GM12891 (cell line): ENCODE measurements at regions not wholly inside any gene's neighbourhood (a gene's known extent, or its start where the extent isn't known, plus 50 kb on each side); places are given as distances from the start of the nearest gene placed in this dataset.
"Not testable (repeated sequence)": the region's sequence is repeated elsewhere in the genome, so short reads cannot be mapped to it uniquely, and the experiment has no call there.

ENCODE experiments used
- DNase-seq: peaks from one replicate; pipeline ENCODE4 v3.0.0; 2011; ENCODE audit warnings: low spot score; ENCODE audit not compliant: insufficient read length
- FAIRE-seq: peaks from 2 replicates; lab custom pipeline; 2011; peaks lifted over from hg19 to GRCh38; lab: Jason Lieb, UNC
- PAX5 ChIP-seq: IDR thresholded peaks from 2 replicates; pipeline ENCODE4 v1.6.1; 2011; ENCODE audit warnings: low read length, moderate library complexity, mild to moderate bottlenecking; ENCODE audit not compliant: insufficient read depth, severe bottlenecking
- POLR2A ChIP-seq: IDR thresholded peaks from 2 replicates; pipeline ENCODE4 v1.6.1; 2011; ENCODE audit warnings: low read depth, low read length, control low read depth
- POLR2AphosphoS5 ChIP-seq: IDR thresholded peaks from 2 replicates; pipeline ENCODE4 v1.6.1; 2011; ENCODE audit warnings: low read depth, low read length, control low read depth
- POU2F2 ChIP-seq: IDR thresholded peaks from 2 replicates; pipeline ENCODE4 v1.6.1; 2011; ENCODE audit warnings: low read depth, mild to moderate bottlenecking, control low read depth, low read length, moderate library complexity
- SPI1 ChIP-seq: IDR thresholded peaks from 2 replicates; pipeline ENCODE4 v1.6.1; 2011; ENCODE audit warnings: low read depth, low read length, control low read depth
- TAF1 ChIP-seq: IDR thresholded peaks from 2 replicates; pipeline ENCODE4 v1.6.1; 2011; ENCODE audit warnings: low read depth, low read length, control low read depth

DNA sequence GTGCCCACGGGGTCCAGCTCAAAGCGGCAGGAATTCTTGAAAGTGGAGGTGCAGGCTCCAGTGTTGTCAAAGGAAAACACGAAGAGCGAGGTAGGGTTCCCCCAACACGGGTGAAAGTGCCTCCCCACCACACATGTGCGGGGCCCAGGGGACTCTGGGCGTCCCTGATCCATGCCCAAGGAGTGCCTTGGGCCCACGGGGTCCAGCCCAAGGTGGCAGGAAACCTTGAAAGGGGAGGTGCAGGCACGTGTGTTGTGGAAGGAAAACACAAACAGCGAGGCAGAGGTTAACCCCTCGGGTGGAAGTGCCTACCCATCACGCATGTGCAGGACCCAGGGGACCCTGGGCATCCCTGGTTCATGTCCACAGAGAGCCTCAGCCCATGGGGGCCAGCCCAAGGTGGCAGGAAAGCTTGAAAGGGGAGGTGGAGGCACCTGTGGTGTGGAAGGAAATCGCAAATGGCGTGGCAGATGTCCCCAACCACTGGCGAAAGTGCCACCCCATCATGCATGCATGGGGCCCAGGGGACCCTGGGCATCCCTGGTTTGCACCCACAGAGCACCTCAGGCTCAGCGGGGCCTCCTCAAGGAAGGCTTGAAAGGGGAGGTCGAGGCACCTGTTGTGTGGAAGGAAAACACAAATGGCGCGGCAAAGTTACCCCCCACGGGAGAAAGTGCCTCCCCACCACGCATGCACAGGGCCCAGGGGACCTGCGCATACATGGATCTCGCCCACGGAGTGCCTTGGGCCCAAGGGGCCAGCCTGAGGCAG is 584.6 kb downstream of the ALG10 start:
- DNase-seq, result no peak
- TF ChIP-seq TAF1, result no peak
- TF ChIP-seq POLR2A, result no peak
- no peak for TF ChIP-seq SPI1
- no peak for TF ChIP-seq PAX5
- no peak for TF ChIP-seq POU2F2
- TF ChIP-seq POLR2AphosphoS5, result no peak
- no peak for FAIRE-seq

DNA sequence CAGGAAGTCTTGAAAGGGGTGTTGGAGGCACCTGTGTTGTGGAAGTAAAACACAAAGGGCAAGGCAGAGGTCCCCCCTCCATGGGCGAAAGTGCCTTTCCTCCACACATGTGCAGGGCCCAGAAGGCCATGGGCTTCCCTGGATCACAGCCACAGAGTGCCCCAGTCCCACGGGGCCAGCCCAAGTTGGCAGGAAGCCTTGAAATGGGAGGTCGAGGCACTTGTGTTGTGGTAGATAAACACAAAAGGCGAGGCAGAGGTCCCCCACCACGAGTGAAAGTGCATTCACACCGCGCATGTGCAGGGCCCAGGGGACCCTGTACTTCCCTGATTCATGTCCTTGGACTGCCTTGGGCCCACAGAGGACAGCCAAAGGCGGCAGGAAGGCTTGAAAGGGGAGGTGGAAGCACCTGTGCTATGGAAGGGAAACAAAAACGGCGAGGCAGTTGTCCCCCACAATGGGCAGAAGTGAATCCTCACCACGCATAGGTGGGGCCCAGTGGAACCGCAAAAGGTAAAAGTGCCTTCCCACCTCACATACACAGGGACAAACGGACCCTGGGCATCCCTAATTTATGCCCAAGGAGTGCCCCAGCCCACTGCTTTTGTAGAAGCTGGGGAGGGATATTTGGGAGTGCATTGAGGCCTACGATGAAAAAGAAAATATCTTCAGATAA is 585.4 kb downstream of the ALG10 start:
- DNase-seq, result no peak
- no peak for TF ChIP-seq PAX5
- TF ChIP-seq TAF1, result no peak
- TF ChIP-seq POU2F2, result no peak
- TF ChIP-seq POLR2AphosphoS5, result no peak
- no peak for TF ChIP-seq POLR2A
- no peak for TF ChIP-seq SPI1
- no peak for FAIRE-seq

DNA sequence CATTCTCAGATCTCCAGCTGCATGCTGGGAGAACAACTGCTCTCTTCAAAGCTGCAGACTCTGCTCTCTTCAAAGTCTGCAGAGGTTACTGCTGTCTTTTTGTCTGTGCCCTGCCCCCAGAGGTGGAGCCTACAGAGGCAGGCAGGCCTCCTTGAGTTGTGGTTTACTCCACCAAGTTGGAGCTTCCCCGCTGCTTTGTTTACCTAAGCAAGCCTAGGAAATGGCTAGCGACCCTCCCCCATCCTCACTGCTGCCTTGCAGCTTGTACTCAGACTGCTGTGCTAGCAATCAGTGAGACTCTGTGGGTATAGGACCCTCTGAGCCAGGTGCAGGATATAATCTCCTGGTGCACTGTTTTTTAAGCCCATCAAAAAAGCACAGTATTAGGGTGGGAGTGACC is 591.7 kb downstream of the ALG10 start:
- FAIRE-seq, DNase-seq: not testable (repeated sequence)

DNA sequence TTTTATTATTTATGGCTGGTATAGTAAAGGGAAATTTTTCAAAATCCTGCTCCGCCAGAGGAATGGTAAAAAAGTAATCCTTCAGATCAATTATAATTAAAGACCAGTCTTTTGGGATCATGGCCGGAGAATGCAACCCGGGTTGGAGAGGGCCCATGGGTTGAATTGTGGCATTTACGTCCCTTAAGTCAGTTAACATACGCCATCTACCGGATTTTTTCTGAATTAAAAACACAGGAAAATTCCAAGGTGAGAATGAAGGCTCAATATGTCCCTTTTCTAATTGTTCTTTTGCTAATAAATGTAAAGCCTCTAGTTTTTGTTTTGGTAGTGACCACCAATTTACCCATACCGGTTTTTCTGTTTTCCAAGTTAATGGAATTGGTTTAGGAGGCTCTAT is 602.8 kb downstream of the ALG10 start:
- TF ChIP-seq TAF1, result no peak
- TF ChIP-seq SPI1, result no peak
- no peak for TF ChIP-seq PAX5
- no peak for TF ChIP-seq POLR2A
- TF ChIP-seq POU2F2, result no peak
- TF ChIP-seq POLR2AphosphoS5, result no peak
- DNase-seq, result no peak
- FAIRE-seq, result no peak

DNA sequence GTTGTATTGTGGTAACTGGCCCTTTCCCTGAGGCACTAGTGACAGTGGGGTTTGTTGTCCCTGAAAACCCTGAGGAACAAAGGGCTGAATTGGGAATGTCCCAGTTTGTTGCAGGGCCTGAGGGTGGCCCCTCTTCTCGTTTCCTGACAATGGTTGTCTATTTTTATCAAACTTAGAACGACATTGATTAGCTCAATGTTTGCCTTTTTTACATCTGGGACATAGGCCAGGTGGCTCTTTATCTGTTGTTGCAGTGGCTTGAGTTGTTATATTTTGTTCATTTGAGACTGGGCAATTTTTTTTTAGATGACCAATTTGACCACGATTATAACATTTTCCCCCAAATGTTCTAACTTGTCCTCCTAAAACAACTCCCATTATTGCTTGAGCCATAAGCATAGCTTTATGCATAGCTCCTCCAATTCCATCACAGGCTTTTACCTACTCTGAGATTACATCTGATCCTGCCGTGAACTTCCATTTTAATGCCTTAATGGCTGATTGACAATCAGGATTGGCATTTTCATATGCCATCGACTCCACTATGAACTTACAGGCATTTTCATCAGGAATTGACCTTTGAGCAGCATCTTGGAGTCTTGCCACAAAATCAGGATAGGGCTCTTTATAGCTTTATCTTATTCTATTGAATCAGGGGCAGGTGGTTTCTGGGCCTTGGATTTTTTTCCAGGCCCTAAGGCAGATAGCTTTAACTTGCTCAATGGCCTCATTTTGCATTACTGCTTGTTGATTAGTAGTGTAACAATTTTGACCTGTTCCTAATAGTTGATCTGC is 604.3 kb downstream of the ALG10 start:
- DNase-seq, result no peak
- no peak for FAIRE-seq
- no peak for TF ChIP-seq TAF1
- no peak for TF ChIP-seq POLR2AphosphoS5
- TF ChIP-seq POLR2A, result no peak
- TF ChIP-seq SPI1, result no peak
- no peak for TF ChIP-seq PAX5
- TF ChIP-seq POU2F2, result no peak
